ENCODE measurements at regions not wholly inside any gene's neighbourhood (a gene's known extent, or its start where the extent isn't known, plus 50 kb on each side); places are given as distances from the start of the nearest gene placed in this dataset.

GRCh38 chr2:74779587-74780135 is 54.3 kb upstream of the HK2 start:
- Histone ChIP-seq H3K4me3 (ENCODE audit: low read length) (no peak overlapping the region), H4K20me1 (ENCODE audit: insufficient read depth) (no peaks in the 10 kb centered on the region), H2AFZ (ENCODE audit: low read depth, low read length) (no peak overlapping the region), H3K9me3 (ENCODE audit: low read length) (no peaks in the 10 kb centered on the region), H3K27me3 (ENCODE audit: insufficient read depth, low read depth, low read length) (no peaks in the 10 kb centered on the region), H3K36me3 (ENCODE audit: insufficient read depth, low read length) (no peaks in the 10 kb centered on the region), H3K9ac (ENCODE audit: low read length) (no peak overlapping the region), H3K4me2 (ENCODE audit: low read length) (no peak overlapping the region), H3K9me2 (ENCODE audit: insufficient read depth, low read length) (no peaks in the 10 kb centered on the region), H3F3A (ENCODE audit: insufficient read depth, low read length, poor library complexity, severe bottlenecking) (no peaks in the 10 kb centered on the region), H3K27ac (ENCODE audit: low read length) (no peak overlapping the region), H3K79me2 (replicated peaks; ENCODE audit: insufficient read depth, low read length) (no peaks in the 10 kb centered on the region)
- no peak for TF ChIP-seq POLR2AphosphoS5 (IDR thresholded peaks at IDR 0.05)
- no peak for TF ChIP-seq CTCF (IDR thresholded peaks at IDR 0.05; ENCODE audit: poor library complexity, severe bottlenecking)
- no peak for TF ChIP-seq MXI1 (conservative IDR thresholded peaks at IDR 0.05; ENCODE audit: poor library complexity, severe bottlenecking)
- TF ChIP-seq TAF1 (IDR thresholded peaks at IDR 0.05; ENCODE audit: low read depth), result no peak
- no peak for TF ChIP-seq EZH2 (IDR thresholded peaks at IDR 0.05; ENCODE audit: borderline replicate concordance, insufficient read depth, low read length, poor library complexity, severe bottlenecking)
- TF ChIP-seq SMC3 (conservative IDR thresholded peaks at IDR 0.05; ENCODE audit: poor library complexity), result no peak
- TF ChIP-seq REST (IDR thresholded peaks at IDR 0.05; ENCODE audit: borderline replicate concordance), result no peak
- no peak for TF ChIP-seq RAD21 (conservative IDR thresholded peaks at IDR 0.05)
- no peak for TF ChIP-seq EP300 (conservative IDR thresholded peaks at IDR 0.05; ENCODE audit: poor library complexity, severe bottlenecking)

Small RNA genes lying in the stretch of these regions (small RNA-seq; reads per million reads assigned to genes)
- 0 reads per million in 3 experiments for gene AC007387.1
